ENCODE measurements at regions not wholly inside any gene's neighbourhood (a gene's known extent, or its start where the extent isn't known, plus 50 kb on each side); places are given as distances from the start of the nearest gene placed in this dataset.
"Not testable (repeated sequence)": the region's sequence is repeated elsewhere in the genome, so short reads cannot be mapped to it uniquely, and the experiment has no call there.

DNA sequence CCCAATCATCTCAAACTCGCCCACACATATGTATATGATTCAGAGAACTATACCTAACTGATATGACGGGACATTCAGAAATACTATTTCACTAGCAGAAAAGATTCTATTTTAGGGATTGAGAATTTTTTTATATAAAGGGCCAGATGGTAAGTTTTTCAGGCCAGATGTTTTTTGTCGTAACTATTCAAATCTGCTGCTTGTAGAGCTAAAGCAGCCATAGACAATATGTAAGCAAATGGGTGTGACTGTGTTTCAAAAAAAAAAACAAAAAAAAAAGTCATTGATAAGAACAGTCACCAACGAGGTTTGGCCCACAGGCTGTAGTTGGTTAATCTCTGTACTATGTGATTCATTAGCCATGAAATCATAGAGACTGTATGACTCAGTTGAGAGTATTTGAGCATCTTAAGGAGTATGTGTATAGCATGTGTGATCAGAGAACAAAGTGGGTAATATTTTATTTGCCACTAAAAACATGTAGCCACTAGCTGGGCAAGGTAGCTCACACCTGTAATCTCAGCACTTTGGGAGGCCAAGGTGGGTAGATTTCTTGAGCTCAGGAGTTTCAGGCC lies 2724.7 kb downstream of the PCDH9 start:
- DNase-seq, result no peak
- TF ChIP-seq, protein P1, sequence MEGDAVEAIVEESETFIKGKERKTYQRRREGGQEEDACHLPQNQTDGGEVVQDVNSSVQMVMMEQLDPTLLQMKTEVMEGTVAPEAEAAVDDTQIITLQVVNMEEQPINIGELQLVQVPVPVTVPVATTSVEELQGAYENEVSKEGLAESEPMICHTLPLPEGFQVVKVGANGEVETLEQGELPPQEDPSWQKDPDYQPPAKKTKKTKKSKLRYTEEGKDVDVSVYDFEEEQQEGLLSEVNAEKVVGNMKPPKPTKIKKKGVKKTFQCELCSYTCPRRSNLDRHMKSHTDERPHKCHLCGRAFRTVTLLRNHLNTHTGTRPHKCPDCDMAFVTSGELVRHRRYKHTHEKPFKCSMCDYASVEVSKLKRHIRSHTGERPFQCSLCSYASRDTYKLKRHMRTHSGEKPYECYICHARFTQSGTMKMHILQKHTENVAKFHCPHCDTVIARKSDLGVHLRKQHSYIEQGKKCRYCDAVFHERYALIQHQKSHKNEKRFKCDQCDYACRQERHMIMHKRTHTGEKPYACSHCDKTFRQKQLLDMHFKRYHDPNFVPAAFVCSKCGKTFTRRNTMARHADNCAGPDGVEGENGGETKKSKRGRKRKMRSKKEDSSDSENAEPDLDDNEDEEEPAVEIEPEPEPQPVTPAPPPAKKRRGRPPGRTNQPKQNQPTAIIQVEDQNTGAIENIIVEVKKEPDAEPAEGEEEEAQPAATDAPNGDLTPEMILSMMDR (IDR thresholded peaks at IDR 0.05; ENCODE audit: low read depth, low read length), result no peak

GRCh38 chr13:64488731-64489130 lies 2741.4 kb downstream of the PCDH9 start:
- Histone ChIP-seq H3K27me3 (ENCODE audit: insufficient read depth, low read depth, severe bottlenecking) (no peaks in the 10 kb centered on the region), H3K27ac (no peak overlapping the region), H3K4me3 (ENCODE audit: low read depth, low read length) (no peak overlapping the region), H3K9me3 (ENCODE audit: severe bottlenecking) (no peaks in the 10 kb centered on the region), H3K36me3 (no peaks in the 10 kb centered on the region)
- no peak for DNase-seq
- TF ChIP-seq, protein P1 (IDR thresholded peaks at IDR 0.05; ENCODE audit: low read depth, low read length), result no peak

More for the DNA sequence above, 2724.7 kb downstream of the PCDH9 start:
- no peak overlapping the region for H3K27ac ChIP-seq
- no peaks in the 10 kb centered on the region for H3K27me3 ChIP-seq (ENCODE audit: insufficient read depth, low read depth, severe bottlenecking)
- no peak overlapping the region for H3K4me3 ChIP-seq (ENCODE audit: low read depth, low read length)
- H3K36me3 ChIP-seq, result no peaks in the 10 kb centered on the region
- H3K9me3 ChIP-seq (ENCODE audit: severe bottlenecking), result no peaks in the 10 kb centered on the region

GRCh38 chr13:64482373-64482772 lies 2747.8 kb downstream of the PCDH9 start:
- Histone ChIP-seq H3K9me3 (ENCODE audit: severe bottlenecking) (no peaks in the 10 kb centered on the region), H3K4me3 (ENCODE audit: low read depth, low read length) (no peak overlapping the region), H3K27ac (no peak overlapping the region), H3K27me3 (ENCODE audit: insufficient read depth, low read depth, severe bottlenecking) (no peaks in the 10 kb centered on the region), H3K36me3 (no peaks in the 10 kb centered on the region)
- no peak for DNase-seq
- TF ChIP-seq, protein P1 (IDR thresholded peaks at IDR 0.05; ENCODE audit: low read depth, low read length), result no peak

DNA sequence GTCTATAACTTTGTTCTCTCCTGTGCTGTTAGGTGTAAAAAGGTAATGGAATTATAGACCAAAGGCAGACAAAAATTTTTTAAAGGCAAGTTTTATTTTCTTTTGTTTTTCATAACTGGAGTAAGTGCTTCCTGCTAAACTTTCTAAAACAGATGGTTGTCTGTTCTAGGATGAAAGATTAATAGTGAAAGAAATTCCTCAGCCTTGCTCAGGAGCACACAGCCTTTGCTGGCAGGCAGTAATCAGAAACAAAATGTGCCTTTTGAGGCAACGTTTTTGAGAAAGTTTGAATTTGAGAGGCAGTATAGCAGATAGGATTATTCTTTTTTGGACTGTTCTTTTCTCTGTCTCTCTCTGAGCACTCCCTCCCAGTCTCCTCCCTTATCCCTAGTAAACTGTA lies 2749.5 kb downstream of the PCDH9 start:
- TF ChIP-seq, protein P1 (IDR thresholded peaks at IDR 0.05; ENCODE audit: low read depth, low read length), result no peak

DNA sequence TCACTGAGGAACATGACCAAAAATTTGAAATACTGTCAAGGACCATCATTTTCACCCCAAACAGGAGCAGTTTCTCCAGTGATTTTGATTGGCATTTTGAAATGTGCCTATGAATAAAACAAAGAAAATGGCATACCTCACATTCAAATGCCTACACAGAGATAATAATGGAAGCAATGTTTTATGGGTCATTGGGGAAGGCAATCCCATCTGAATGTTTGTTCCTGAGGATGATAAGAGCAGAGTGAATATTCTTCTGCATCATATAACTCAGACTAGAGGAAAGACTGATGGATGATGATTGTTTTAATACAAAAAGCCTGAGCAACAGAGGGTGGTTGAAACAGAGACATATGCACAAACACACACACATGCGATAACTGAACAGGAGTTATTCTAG lies 2749.9 kb downstream of the PCDH9 start:
- Histone ChIP-seq H3K27me3 (ENCODE audit: insufficient read depth, low read depth, severe bottlenecking) (no peaks in the 10 kb centered on the region), H3K4me3 (ENCODE audit: low read depth, low read length) (no peak overlapping the region), H3K36me3 (no peaks in the 10 kb centered on the region), H3K9me3 (ENCODE audit: severe bottlenecking) (no peaks in the 10 kb centered on the region), H3K27ac (no peak overlapping the region)
- DNase-seq, result no peak
- TF ChIP-seq, protein P1 (IDR thresholded peaks at IDR 0.05; ENCODE audit: low read depth, low read length), result no peak

More for the DNA sequence above, 2749.5 kb downstream of the PCDH9 start:
- DNase-seq, result no peak
- H3K4me3 ChIP-seq (ENCODE audit: low read depth, low read length), result no peak overlapping the region
- no peaks in the 10 kb centered on the region for H3K36me3 ChIP-seq
- H3K27me3 ChIP-seq (ENCODE audit: insufficient read depth, low read depth, severe bottlenecking), result no peaks in the 10 kb centered on the region
- no peaks in the 10 kb centered on the region for H3K9me3 ChIP-seq (ENCODE audit: severe bottlenecking)
- H3K27ac ChIP-seq, result no peak overlapping the region

DNA sequence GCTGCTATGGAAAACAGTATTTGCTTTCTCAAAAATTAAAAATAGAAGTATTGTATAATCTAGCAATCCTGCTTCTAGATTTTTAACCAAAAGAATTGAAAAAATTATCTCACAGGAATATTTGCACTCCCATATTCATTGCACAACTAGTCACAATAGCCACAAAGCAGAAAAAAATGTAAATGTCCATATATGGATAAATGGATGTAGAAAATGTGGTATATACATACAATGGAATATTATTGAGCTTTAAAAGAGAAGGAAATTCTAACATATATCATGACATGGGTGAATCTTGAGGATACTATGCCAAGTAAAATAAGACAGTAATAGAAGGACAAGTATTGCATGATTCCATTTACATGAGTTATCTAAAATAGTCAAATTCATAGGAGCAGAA lies 2753.0 kb downstream of the PCDH9 start:
- DNase-seq, result no peak
- Histone ChIP-seq H3K4me3 (ENCODE audit: low read depth, low read length) (no peak overlapping the region), H3K36me3 (no peaks in the 10 kb centered on the region), H3K9me3 (ENCODE audit: severe bottlenecking) (no peaks in the 10 kb centered on the region), H3K27me3 (ENCODE audit: insufficient read depth, low read depth, severe bottlenecking) (no peaks in the 10 kb centered on the region), H3K27ac (no peak overlapping the region)
- TF ChIP-seq, protein P1 (IDR thresholded peaks at IDR 0.05; ENCODE audit: low read depth, low read length), result no peak

- not testable (repeated sequence) for H3K4me3 ChIP-seq (ENCODE audit: low read depth, low read length); H3K9me3 ChIP-seq (ENCODE audit: severe bottlenecking); H3K36me3 ChIP-seq; DNase-seq; H3K27ac ChIP-seq; H3K27me3 ChIP-seq (ENCODE audit: insufficient read depth, low read depth, severe bottlenecking)
Observed at GRCh38 chr13:64476041-64476568, 2754.0 kb downstream of the PCDH9 start.
